ENCODE measurements at regions not wholly inside any gene's neighbourhood (a gene's known extent, or its start where the extent isn't known, plus 50 kb on each side); places are given as distances from the start of the nearest gene placed in this dataset.

GRCh38 chr11:130633466-130633865 is 185.0 kb downstream of the ADAMTS15 start:
- in situ Hi-C loops (cut with HindIII; ENCODE audit: low pct_unique_long_range_greater_than_20kb, low sequenced_read_pairs), result no loop called here
- DNase-seq (ENCODE audit: low read depth in 1 of 2, low spot score in 1 of 2), result no peak
- TF ChIP-seq JUND (IDR thresholded peaks at IDR 0.05; ENCODE audit: low read depth), result no peak

DNA sequence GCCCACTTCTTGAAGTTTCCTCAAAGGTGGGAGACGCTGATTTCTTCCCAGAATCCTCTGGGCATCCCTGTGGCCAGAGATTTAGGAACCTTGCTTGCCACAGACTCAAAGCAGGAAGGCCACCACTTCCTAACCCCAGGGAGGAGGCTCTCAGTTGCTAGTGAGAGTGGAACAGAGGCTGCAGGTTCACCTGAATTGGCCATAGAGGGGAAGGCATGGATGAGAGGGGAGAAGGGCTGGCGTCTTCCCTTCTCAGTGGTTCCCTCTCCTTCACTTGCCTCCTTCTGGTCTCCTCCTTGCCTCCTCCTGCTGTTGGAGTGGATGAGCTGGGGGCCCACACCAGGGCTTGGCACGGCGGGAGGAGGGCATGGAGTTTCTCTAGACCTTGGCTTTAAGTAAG is 185.7 kb downstream of the ADAMTS15 start:
- DNase-seq (ENCODE audit: low read depth in 1 of 2, low spot score in 1 of 2), result no peak
- in situ Hi-C loops (cut with HindIII; ENCODE audit: low pct_unique_long_range_greater_than_20kb, low sequenced_read_pairs), result no loop called here
- no peak for TF ChIP-seq JUND (IDR thresholded peaks at IDR 0.05; ENCODE audit: low read depth)

DNA sequence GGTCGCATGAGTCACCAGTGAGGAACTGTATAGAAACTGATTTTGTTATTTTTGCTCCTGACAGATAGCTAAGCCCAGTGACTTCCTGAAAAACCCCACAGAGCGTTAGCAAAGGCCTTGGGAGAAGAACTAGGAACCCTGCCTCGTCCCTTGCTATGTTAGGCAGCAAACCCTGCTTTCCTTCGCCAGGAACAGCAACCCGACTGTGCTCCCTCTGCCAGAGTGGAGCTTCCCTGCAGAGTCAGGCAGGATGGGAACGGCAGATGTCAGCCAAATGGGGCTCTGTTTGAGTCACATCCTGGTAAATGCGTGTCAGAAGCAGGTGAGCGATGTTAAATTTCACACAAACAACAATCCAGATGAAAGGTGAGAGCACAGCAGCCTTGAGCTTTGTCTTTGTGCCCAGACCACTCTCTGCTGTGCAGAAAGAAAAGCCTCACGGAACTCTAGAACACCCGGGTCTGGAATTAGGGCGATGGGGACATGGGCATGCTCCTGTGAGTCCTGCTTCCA is 186.6 kb downstream of the ADAMTS15 start:
- no peak for TF ChIP-seq JUND (IDR thresholded peaks at IDR 0.05; ENCODE audit: low read depth)
- no peak for DNase-seq (ENCODE audit: low read depth in 1 of 2, low spot score in 1 of 2)
- in situ Hi-C loops (cut with HindIII; ENCODE audit: low pct_unique_long_range_greater_than_20kb, low sequenced_read_pairs), result no loop called here

DNA sequence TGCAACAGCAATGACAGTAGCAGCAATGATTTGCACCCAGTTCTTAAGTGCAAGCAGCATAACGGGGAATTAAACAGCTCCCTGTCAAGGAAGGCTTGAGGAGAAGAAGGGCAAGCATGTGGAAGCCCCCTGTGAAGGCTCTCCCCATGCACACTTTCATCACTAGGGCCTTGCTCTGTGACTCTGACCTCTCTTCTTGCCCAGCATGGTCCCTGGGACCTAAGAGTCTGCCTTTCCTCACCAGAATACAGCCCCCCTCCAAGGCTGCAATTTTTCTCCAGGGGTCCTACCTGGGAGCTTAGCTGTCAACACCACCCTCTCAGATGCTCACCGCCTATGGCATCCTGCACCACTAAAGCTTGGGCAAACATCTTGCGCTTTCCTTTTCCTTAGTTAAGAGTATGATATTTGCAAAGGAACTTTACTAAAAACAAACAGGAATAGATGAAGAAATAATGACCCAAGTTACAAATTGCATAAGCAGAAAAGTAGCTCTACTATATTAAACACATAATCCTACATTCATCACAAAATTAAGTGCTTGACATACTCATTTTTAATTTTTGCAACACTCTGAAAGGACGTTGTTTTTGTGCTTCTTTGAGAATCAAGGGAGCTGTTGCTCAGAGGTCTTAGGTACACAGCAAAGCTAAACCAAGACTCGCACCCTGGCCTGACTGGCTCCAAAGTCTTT is 187.6 kb downstream of the ADAMTS15 start:
- DNase-seq (ENCODE audit: low read depth in 1 of 2, low spot score in 1 of 2), result no peak
- in situ Hi-C loops (cut with HindIII; ENCODE audit: low pct_unique_long_range_greater_than_20kb, low sequenced_read_pairs), result no loop called here
- no peak for TF ChIP-seq JUND (IDR thresholded peaks at IDR 0.05; ENCODE audit: low read depth)

DNA sequence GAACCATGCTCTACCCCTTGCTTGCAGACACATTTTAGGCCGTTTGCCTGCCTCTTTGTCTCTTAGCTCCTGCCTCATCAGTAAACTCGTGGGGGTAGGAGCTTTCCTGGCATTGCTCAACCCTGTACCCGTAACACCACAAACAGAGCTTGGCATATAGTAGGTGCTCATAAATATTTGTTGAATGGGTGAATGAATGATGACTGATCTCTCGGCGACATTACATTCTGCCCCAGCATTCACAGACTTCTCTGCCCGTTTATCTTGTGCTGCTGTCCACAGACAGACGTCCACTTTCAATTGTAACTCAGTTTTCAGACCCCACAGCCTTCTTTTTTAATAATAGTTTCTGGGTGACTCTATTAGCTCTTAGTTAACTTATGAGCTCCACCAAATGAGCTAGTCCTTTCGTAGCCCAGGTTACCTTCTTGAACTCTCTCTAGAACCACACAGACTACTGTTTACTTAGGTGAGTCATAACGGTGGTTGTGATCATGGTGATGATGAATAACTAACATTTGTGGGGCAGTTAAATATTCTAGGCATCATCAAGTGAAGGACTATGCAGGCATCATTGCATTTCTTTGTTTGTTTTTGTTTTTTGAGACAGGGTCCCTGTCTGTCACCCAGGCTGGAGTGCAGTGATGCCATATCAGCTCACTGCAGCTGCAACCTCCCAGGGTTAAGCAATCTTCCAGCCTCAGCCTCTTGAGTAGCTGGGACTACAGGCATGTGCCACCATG is 188.4 kb downstream of the ADAMTS15 start:
- peak in 1 of 2 experiments; percentile 80 for DNase-seq (ENCODE audit: low read depth in 1 of 2, low spot score in 1 of 2)
- peak; percentile 93; the same call in 1 of the 2 replicates for TF ChIP-seq JUND (IDR thresholded peaks at IDR 0.05; ENCODE audit: low read depth)
- in situ Hi-C loops (cut with HindIII; ENCODE audit: low pct_unique_long_range_greater_than_20kb, low sequenced_read_pairs), result no loop called here

GRCh38 chr11:130637566-130637965 is 189.1 kb downstream of the ADAMTS15 start:
- in situ Hi-C loops (cut with HindIII; ENCODE audit: low pct_unique_long_range_greater_than_20kb, low sequenced_read_pairs), result no loop called here
- DNase-seq (ENCODE audit: low read depth in 1 of 2, low spot score in 1 of 2), result no peak
- no peak for TF ChIP-seq JUND (IDR thresholded peaks at IDR 0.05; ENCODE audit: low read depth)

- in situ Hi-C loops (cut with HindIII; ENCODE audit: low pct_unique_long_range_greater_than_20kb, low sequenced_read_pairs), result no loop called here
- TF ChIP-seq JUND (IDR thresholded peaks at IDR 0.05; ENCODE audit: low read depth), result no peak
- DNase-seq (ENCODE audit: low read depth in 1 of 2, low spot score in 1 of 2), result no peak
Observed at GRCh38 chr11:130638033-130638432, 189.6 kb downstream of the ADAMTS15 start.

DNA sequence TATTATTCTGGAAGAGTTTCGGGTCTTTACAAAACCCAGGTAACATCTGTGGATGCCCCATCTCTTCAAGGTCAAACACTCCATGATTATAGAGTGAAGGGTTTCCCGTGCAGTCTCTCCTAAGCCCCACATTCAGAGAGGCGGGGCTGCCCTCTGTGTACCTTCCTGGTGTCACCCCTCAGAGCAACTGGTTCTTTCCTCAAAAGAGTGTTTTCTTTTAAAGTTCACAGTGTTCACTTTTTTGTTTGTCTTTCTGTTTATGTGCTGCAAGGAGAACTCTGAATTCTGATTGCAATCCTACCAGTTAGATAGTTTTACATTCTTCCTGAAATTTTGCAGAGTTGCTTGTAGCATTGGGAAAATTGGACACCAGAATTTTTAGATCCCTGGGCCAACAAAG is 190.2 kb downstream of the ADAMTS15 start:
- DNase-seq (ENCODE audit: low read depth in 1 of 2, low spot score in 1 of 2), result no peak
- TF ChIP-seq JUND (IDR thresholded peaks at IDR 0.05; ENCODE audit: low read depth), result no peak
- in situ Hi-C loops (cut with HindIII; ENCODE audit: low pct_unique_long_range_greater_than_20kb, low sequenced_read_pairs), result no loop called here

DNA sequence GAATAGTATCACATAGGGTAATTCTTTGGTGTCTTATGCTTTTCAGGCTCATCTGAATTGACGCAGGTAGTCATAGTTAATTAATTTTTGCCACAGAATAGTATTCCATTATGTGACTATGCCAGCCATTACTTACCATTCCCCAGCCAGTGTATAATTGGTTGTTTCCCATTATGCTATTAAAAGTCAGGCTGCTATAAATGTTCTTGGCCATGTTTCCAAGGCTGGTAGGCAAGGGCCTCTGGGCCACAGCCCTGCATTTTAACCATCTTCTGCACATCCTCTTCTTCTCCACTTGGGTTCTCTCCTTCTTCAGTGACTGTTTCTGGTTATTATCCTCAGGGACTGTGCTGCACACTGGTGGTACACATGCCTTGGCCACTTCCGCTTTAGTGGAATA is 190.9 kb downstream of the ADAMTS15 start:
- no peak for TF ChIP-seq JUND (IDR thresholded peaks at IDR 0.05; ENCODE audit: low read depth)
- in situ Hi-C loops (cut with HindIII; ENCODE audit: low pct_unique_long_range_greater_than_20kb, low sequenced_read_pairs), result no loop called here
- no peak for DNase-seq (ENCODE audit: low read depth in 1 of 2, low spot score in 1 of 2)

- TF ChIP-seq JUND (IDR thresholded peaks at IDR 0.05; ENCODE audit: low read depth), result no peak
- in situ Hi-C loops (cut with HindIII; ENCODE audit: low pct_unique_long_range_greater_than_20kb, low sequenced_read_pairs), result no loop called here
- no peak for DNase-seq (ENCODE audit: low read depth in 1 of 2, low spot score in 1 of 2)
Observed at GRCh38 chr11:130640526-130640925, 192.1 kb downstream of the ADAMTS15 start.

DNA sequence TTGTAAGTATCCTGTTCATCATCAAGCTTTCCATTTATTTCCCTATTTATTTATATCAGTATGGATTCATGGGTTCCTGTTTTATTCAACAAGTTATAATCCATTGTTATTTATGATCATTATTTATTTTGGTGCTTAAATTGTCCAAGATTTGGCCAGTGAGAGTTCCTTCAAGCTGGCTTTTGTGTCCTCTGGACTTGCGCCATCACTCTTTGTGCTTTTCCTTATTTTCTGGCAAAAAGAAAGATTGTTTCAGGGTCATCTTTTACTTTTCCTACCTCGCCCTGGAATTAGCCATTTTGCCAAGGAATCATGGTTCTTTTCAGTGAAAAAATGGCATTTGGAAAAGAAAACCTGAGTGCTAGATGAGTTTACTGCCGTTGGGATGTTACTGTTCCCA is 193.4 kb downstream of the ADAMTS15 start:
- in situ Hi-C loops (cut with HindIII; ENCODE audit: low pct_unique_long_range_greater_than_20kb, low sequenced_read_pairs), result no loop called here
- DNase-seq (ENCODE audit: low read depth in 1 of 2, low spot score in 1 of 2), result no peak
- no peak for TF ChIP-seq JUND (IDR thresholded peaks at IDR 0.05; ENCODE audit: low read depth)

DNA sequence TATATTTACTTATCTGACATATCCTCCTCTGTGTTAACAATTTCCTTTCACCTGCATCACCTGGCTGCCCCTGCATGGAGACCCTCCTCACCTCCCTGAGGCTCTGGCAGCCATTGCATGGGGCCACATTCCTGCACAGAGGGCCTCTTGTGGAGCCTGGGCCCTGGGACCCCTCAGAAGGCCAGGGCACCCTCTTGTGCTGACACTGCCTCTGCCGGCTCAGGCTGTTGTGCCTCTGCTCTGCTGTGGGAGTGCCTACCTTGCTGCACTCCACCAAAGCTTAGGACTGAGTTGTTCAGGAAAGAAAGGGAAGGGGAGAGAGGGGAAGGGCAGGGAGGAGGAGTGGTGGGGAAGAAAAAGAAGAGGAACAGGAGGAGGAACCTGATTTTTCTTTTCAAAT is 194.5 kb downstream of the ADAMTS15 start:
- in situ Hi-C loops (cut with HindIII; ENCODE audit: low pct_unique_long_range_greater_than_20kb, low sequenced_read_pairs), result no loop called here
- TF ChIP-seq JUND (IDR thresholded peaks at IDR 0.05; ENCODE audit: low read depth), result no peak
- no peak for DNase-seq (ENCODE audit: low read depth in 1 of 2, low spot score in 1 of 2)

- DNase-seq (ENCODE audit: low read depth in 1 of 2, low spot score in 1 of 2), result no peak
- no peak for TF ChIP-seq JUND (IDR thresholded peaks at IDR 0.05; ENCODE audit: low read depth)
- in situ Hi-C loops (cut with HindIII; ENCODE audit: low pct_unique_long_range_greater_than_20kb, low sequenced_read_pairs), result no loop called here
Observed at GRCh38 chr11:130644187-130644586, 195.7 kb downstream of the ADAMTS15 start.

All from T47D (cell line).